ENCODE measurements at regions not wholly inside any gene's neighbourhood (a gene's known extent, or its start where the extent isn't known, plus 50 kb on each side); places are given as distances from the start of the nearest gene placed in this dataset.
A peak's percentile ranks its signal among the peaks of the same experiment; 100 is the strongest.

DNA sequence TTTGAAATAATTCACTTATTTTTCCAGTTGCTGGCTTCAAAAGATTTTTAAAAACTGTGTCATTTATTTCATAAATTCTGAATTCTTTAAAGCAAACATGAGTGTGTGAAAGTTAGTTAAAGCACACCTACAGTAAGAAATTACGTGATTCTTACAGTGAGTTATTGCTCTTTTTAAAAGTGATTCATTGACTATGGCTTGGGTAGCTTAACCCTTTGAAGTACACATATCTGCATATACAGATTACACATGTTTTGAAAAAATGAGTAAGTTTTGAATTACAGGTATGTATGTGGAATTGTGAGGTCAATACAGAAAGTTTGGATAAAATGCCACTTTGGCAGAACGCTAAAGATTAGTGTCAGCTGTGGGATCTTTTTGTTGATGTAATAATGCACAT, 64.5 kb upstream of the MBNL1 start:
- H3K36me3 ChIP-seq: no peaks in the 10 kb centered on the region
- H3K27me3 ChIP-seq (replicated peaks in 1 of 7): no peaks in the 10 kb centered on the region
- TF ChIP-seq, protein P1, sequence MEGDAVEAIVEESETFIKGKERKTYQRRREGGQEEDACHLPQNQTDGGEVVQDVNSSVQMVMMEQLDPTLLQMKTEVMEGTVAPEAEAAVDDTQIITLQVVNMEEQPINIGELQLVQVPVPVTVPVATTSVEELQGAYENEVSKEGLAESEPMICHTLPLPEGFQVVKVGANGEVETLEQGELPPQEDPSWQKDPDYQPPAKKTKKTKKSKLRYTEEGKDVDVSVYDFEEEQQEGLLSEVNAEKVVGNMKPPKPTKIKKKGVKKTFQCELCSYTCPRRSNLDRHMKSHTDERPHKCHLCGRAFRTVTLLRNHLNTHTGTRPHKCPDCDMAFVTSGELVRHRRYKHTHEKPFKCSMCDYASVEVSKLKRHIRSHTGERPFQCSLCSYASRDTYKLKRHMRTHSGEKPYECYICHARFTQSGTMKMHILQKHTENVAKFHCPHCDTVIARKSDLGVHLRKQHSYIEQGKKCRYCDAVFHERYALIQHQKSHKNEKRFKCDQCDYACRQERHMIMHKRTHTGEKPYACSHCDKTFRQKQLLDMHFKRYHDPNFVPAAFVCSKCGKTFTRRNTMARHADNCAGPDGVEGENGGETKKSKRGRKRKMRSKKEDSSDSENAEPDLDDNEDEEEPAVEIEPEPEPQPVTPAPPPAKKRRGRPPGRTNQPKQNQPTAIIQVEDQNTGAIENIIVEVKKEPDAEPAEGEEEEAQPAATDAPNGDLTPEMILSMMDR (IDR thresholded peaks at IDR 0.05 in 8 of 11, conservative IDR thresholded peaks at IDR 0.05 in 3 of 11): no peak
- TF ChIP-seq POLR2AphosphoS5 (IDR thresholded peaks at IDR 0.05) (no peak), POLR2A (IDR thresholded peaks at IDR 0.05) (no peak)
- WGBS, 5 donors: 36 to 42% (median 40%) methylated on average over 2 of the region's 2 CpGs
- peaks cover 0 to 12% (median 3%) of the 10 kb centered on the region in 8 donors for H3K9me3 ChIP-seq
- intact Hi-C loops (cut with DNase I; ENCODE audit: low total_unique reads): loop anchor here (10.0 kb wide), 1 partner anchor 61 kb away; the partner anchor contains the start of gene MBNL1
- peak overlapping the region; percentile 70 to 92 (median 87) for H3K27ac ChIP-seq
- peak overlapping the region in 4 of 8 donors; percentile 20 to 64 (median 24) for H3K4me3 ChIP-seq
- peaks cover 17 to 78% (median 53%) of the 10 kb centered on the region in 6 donors for H3K4me1 ChIP-seq
- no peak for DNase-seq

DNA sequence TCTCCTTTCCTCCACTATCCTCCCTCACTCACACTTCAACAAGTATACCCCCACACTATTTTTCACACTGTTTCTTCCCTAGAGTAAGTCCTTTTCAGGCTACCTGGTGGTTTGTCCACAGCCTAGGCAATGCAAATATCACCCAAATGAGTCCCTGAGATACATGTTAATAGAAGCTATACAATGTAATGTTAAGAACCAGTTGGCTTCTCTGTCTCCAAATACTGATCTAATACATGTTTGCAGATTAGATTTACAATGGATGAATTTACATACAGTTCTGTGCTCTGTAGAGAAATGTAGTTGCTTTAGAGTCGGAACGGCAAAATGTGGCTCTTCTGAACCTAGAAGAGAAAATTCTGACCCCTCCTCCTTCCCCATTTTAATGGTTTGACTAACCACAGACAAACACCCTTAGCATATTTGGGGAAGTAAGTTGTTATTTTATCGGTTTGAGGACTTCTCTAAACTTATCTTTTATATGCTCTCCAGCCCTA, 63.6 kb upstream of the MBNL1 start:
- H3K27me3 ChIP-seq (replicated peaks in 1 of 7): no peaks in the 10 kb centered on the region
- WGBS, 5 donors: 24 to 47% (median 32%) methylated on average over 3 of the region's 3 CpGs
- H3K4me3 ChIP-seq: peak overlapping the region in 6 of 8 donors; percentile 2 to 64 (median 22)
- H3K27ac ChIP-seq: peak overlapping the region; percentile 70 to 92 (median 87)
- DNase-seq: no peak
- peaks cover 13 to 69% (median 45%) of the 10 kb centered on the region in 6 donors for H3K4me1 ChIP-seq
- no peaks in the 10 kb centered on the region for H3K36me3 ChIP-seq
- H3K9me3 ChIP-seq: peaks cover 0 to 12% (median 3%) of the 10 kb centered on the region in 8 donors
- peak in 2 of 3 donors; percentile 24 to 45 for TF ChIP-seq POLR2A (IDR thresholded peaks at IDR 0.05)
- TF ChIP-seq, protein P1 (IDR thresholded peaks at IDR 0.05 in 8 of 11, conservative IDR thresholded peaks at IDR 0.05 in 3 of 11): no peak
- TF ChIP-seq POLR2AphosphoS5 (IDR thresholded peaks at IDR 0.05): no peak
- intact Hi-C loops (cut with DNase I; ENCODE audit: low total_unique reads): loop anchor here (10.0 kb wide), 1 partner anchor 60 kb away; the partner anchor contains the start of gene MBNL1

DNA sequence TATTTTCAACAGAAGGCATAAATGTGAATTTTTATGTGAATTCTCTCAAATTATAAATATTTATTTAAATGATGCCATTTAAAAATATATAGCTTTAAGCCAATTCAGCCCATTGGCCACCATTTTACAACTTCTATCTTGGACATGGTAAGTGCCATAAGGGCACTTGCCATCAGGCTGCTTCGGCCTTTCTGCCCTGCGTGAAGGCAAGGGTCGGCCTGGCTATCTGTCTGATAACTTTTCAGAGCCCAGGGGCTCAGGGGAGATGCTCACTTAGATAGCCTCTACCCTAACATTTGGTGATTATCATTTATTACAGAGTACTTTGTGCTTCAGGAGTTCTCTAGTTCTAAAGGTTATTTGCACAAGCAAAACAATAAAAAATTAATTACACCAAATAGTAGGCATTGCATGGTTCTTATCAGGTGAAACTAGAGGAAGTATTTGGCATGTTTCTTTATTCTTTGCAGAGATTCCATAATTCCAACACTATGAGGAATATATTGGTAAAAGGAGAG, 62.4 kb upstream of the MBNL1 start:
- H3K27me3 ChIP-seq (replicated peaks in 1 of 7): no peaks in the 10 kb centered on the region
- TF ChIP-seq POLR2A (IDR thresholded peaks at IDR 0.05): no peak
- no peak for TF ChIP-seq POLR2AphosphoS5 (IDR thresholded peaks at IDR 0.05)
- TF ChIP-seq, protein P1 (IDR thresholded peaks at IDR 0.05 in 8 of 11, conservative IDR thresholded peaks at IDR 0.05 in 3 of 11): no peak
- H3K36me3 ChIP-seq: no peaks in the 10 kb centered on the region
- WGBS, 5 donors: 97 to 100% (median 99%) methylated on average over 3 of the region's 3 CpGs
- H3K4me3 ChIP-seq: no peak overlapping the region
- peaks cover 11 to 57% (median 34%) of the 10 kb centered on the region in 6 donors for H3K4me1 ChIP-seq
- intact Hi-C loops (cut with DNase I; ENCODE audit: low total_unique reads): loop anchor here (10.0 kb wide), 1 partner anchor 58 kb away; the partner anchor contains the start of gene MBNL1
- H3K9me3 ChIP-seq: peaks cover 0 to 12% (median 3%) of the 10 kb centered on the region in 8 donors
- peak overlapping the region in 5 of 8 donors; percentile 85 to 92 (median 89) for H3K27ac ChIP-seq
- DNase-seq: no peak

DNA sequence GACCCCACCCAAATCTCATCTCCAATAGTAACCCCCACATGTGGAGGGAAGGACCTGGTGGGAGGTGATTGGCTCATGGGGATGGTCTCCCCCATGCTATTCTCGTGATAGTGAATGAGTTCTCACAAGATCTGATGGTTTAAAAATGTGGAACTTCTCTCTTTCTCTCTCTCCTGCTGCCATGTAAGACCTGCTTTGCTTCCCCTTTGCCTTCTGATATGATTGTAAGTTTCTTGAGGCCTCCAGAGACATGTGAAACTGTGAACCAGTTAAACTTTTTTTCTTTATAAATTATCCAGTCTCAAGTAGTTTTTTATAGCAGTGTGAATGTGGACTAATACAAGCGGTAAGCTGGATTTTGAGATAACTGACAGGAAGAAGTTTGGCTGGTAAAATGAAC, 60.3 kb upstream of the MBNL1 start:
- intact Hi-C loops (cut with DNase I; ENCODE audit: low total_unique reads): loop anchor here (10.0 kb wide), 1 partner anchor 56 kb away; the partner anchor contains the start of gene MBNL1
- H3K27me3 ChIP-seq (replicated peaks in 1 of 7): no peaks in the 10 kb centered on the region
- 80 to 91% (median 87%) methylated on average over 2 of the region's 2 CpGs for WGBS, 5 donors
- peaks cover 0 to 12% (median 3%) of the 10 kb centered on the region in 8 donors for H3K9me3 ChIP-seq
- no peak overlapping the region for H3K4me3 ChIP-seq
- no peaks in the 10 kb centered on the region for H3K36me3 ChIP-seq
- DNase-seq: no peak
- H3K4me1 ChIP-seq: peaks cover 5 to 44% (median 15%) of the 10 kb centered on the region in 6 donors
- H3K27ac ChIP-seq: no peak overlapping the region
- TF ChIP-seq, protein P1 (IDR thresholded peaks at IDR 0.05 in 8 of 11, conservative IDR thresholded peaks at IDR 0.05 in 3 of 11): no peak
- no peak for TF ChIP-seq POLR2A (IDR thresholded peaks at IDR 0.05)
- no peak for TF ChIP-seq POLR2AphosphoS5 (IDR thresholded peaks at IDR 0.05)
